Pulmonary artery endothelial cell (primary cell): ENCODE measurements at regions not wholly inside any gene's neighbourhood (a gene's known extent, or its start where the extent isn't known, plus 50 kb on each side); places are given as distances from the start of the nearest gene placed in this dataset.
"Not testable (repeated sequence)": the region's sequence is repeated elsewhere in the genome, so short reads cannot be mapped to it uniquely, and the experiment has no call there.

ENCODE experiments used
- DNase-seq: peaks from one replicate; pipeline ENCODE4 v3.0.0-alpha.2; 2011; ENCODE audit warnings: low read depth, low spot score

DNA sequence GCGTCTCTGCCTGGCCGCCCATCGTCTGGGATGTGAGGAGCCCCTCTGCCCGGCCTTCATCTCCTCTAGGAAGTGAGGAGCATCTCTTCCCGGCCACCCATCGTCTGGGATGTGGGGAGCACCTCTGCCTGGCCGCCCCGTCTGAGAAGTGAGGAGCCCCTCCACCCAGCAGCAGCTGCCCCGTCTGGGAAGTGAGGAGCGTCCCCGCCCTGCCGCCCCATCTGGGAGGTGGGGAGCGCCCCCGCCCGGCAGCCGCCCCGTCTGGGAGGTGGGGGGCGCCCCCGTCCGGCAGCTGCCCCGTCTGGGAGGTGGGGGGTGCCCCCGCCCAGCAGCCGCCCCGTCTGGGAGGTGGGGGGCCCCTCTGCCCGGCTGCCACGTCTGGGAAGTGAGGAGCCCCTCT, 153.7 kb upstream of the MYRIP start:
- not testable (repeated sequence) for DNase-seq

DNA sequence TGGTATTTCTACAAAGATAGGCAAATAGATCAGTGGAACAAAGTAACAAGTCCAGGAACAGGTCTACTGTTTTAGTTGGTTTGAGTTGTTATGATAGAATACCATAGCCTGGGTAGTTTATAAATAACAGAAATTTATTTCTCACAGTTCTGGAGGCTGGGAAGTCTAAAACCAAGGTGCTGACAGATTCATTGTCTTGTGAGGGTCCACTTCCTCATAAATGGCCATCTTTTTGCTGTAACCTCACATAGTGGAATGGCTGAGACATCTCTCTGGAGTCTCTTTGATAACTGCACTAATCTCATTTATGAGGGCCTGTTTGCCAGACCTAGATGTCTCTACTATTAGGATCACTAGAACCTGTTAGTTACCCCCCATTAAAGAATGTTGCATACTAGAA, 152.3 kb upstream of the MYRIP start:
- DNase-seq, result no peak

DNA sequence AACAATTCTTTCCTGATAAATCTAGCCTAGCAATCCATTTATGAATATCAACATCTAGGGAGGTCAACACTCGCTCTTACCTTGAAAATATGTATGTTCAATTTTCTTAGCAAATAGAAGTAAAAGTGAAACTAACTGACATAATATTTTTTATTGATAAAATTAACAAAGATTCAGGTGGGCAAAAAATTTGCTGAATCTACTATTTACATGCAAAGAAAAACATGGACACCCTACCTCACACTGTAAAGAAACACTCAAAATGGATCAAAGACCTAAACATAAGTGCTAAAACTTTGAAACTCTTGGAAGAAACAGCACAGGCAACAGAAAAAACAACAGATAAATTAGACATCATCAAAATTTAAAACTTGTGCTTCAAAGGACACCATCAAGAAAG, 151.6 kb upstream of the MYRIP start:
- DNase-seq, result no peak

DNA sequence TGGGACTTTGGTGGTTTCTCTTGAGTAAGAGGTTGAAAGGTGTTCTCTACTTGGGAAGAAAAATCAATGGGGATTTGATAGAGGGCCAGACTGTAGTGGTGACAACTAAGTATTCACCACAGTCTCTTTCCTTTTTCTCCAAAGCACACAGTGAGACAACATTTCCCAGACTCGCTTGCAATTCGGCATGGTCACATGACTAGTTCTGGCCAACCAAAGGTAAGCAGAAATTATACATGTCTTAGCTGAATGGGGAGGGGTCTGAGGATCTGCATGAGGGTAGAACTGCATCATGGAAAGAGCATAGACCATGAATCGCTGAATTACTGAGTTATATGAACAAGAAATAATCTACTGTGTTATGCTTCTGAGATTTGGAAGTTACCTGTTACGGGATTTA, 144.5 kb upstream of the MYRIP start:
- no peak for DNase-seq

DNA sequence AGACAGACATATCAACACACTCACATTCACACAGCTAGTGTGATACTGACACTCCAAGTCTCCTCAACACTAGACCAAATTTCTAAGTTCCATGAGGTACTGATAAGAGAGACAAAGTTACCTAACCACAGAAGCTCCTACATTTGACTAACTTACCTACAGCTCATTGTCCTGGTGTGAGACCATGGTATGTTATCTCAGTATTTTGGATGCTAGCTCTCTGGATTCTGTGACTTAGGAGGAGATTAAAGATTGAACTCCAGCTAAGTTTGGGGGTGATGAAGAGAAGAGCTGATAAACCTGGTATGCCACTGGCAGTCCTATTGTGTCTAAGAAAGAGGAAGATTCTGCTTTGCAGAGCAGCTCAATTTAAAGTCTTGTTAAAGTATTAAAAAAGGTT, 144.0 kb upstream of the MYRIP start:
- no peak for DNase-seq

- peak; percentile 36 for DNase-seq
Observed at GRCh38 chr3:39668420-39668819, 141.0 kb upstream of the MYRIP start.

- DNase-seq, result no peak
Observed at GRCh38 chr3:39671116-39671515, 138.3 kb upstream of the MYRIP start.

GRCh38 chr3:39671600-39671999, 137.8 kb upstream of the MYRIP start:
- DNase-seq, result no peak

GRCh38 chr3:39705351-39705900, 104.0 kb upstream of the MYRIP start:
- no peak for DNase-seq

DNA sequence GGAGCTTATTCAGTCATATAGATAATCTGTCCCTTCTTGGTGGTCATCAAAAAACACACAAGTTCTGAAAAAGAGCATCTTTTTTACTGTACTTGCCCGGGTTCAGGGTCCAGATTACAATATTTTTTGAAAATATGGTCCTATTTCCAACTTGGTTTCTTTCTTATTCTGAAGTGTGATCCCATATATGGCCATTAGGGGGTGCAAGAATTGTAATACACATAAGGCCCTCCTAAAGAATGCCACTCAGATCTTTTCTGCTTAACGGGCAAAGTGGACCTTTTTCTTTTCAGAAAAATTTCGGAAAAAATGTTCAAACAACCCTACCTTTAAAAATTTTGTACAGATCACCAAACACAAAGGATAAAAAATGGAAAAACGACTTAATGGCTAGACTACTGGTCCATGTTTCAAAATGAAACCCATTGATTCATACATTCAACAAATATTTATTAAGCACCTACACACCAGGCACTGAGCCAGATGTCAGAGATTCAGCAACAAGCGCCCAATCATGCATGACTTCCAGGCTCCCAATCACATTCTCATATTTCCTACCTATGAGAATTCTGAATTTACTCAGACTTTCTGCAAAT, 102.0 kb upstream of the MYRIP start:
- no peak for DNase-seq

DNA sequence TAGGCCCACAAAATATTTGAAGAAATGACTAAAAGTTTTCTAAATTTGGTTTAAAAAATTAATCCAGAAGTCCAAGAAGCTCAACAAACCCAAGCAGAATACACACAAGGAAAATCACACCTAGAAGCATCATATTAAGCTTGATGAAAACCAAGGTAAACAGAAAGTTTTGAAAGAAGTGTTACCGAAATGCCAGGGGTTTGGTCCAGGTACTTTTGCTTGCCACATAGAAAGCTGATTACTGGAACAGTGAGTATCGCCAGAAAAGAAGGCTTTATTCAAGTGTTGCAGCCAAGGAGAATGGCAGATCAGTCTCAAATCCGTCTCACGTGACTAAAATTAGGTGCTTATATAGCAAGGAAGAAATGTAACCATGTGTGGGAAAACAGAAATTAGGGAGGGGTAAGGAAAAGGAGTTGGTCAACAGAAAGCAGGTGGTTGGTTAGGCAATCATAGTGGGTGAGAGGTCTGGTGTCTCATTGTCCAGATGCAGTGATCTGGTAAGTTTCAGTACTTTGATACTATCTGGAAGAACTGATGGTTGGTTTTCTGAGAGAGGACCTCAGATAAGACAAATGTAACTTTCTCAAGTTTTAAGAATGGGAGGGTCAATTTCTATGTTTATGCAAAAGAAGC, 96.9 kb upstream of the MYRIP start:
- no peak for DNase-seq

GRCh38 chr3:39713341-39713740, 96.1 kb upstream of the MYRIP start:
- not testable (repeated sequence) for DNase-seq

DNA sequence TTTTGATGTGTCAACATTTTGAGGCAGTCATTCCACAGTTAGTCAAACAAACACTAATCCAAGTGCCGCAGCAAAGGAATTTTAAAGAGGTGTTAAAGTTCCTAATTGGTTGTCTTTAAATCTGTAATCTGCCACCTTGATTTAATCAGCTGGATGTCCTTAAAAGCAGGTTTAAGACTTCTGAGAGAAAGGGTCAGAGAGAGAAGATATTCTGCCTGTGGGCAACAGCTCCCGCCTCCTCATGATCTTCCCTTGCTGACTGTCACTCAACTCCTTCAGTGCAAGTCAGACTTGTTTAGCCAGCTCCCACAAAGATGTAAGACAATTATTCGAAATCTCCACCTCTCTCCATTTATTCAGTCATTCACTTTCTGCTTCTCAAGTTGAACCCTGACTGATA, 92.6 kb upstream of the MYRIP start:
- no peak for DNase-seq

GRCh38 chr3:39718674-39719595, 90.5 kb upstream of the MYRIP start:
- DNase-seq, result no peak

- no peak for DNase-seq
Observed at GRCh38 chr3:39721076-39721475, 88.3 kb upstream of the MYRIP start.

GRCh38 chr3:39724233-39724846, 85.1 kb upstream of the MYRIP start:
- DNase-seq, result no peak

DNA sequence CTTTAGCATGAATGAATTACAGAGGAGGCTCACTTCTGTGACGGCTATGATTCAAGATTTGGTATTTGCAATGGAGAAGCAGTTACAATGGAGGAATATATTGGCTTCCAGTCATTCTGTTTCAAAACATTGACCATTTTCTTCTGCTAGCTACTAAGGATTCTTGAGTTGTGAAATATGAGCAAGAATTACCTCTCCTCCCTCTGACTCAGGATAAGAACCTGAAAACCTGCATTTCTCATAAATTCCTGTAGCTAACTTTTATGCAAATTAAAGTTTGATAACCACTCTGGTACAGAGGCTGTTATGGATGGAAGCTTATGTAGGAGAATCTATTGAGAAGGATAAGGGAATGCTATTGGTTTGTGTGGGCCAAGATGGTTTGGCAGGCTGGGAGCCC, 84.1 kb upstream of the MYRIP start:
- no peak for DNase-seq

GRCh38 chr3:39727415-39727814, 82.0 kb upstream of the MYRIP start:
- no peak for DNase-seq

- no peak for DNase-seq
Observed at GRCh38 chr3:39733804-39734203, 75.6 kb upstream of the MYRIP start.

GRCh38 chr3:39739658-39740057, 69.8 kb upstream of the MYRIP start:
- DNase-seq, result not testable (repeated sequence)

- no peak for DNase-seq
Observed at GRCh38 chr3:39744746-39745145, 64.7 kb upstream of the MYRIP start.

- peak; percentile 51 for DNase-seq
Observed at GRCh38 chr3:39748002-39748401, 61.4 kb upstream of the MYRIP start.
